NCI-H1694 treated with DMSO at 0.1 percent for 48 hours (cell line): ENCODE measurements at regions not wholly inside any gene's neighbourhood (a gene's known extent, or its start where the extent isn't known, plus 50 kb on each side); places are given as distances from the start of the nearest gene placed in this dataset.
"Not testable (repeated sequence)": the region's sequence is repeated elsewhere in the genome, so short reads cannot be mapped to it uniquely, and the experiment has no call there.

ENCODE experiments used
- DNase-seq: peaks from one replicate; lab custom pipeline; 2025; lab: John Stamatoyannopoulos, UW

DNA sequence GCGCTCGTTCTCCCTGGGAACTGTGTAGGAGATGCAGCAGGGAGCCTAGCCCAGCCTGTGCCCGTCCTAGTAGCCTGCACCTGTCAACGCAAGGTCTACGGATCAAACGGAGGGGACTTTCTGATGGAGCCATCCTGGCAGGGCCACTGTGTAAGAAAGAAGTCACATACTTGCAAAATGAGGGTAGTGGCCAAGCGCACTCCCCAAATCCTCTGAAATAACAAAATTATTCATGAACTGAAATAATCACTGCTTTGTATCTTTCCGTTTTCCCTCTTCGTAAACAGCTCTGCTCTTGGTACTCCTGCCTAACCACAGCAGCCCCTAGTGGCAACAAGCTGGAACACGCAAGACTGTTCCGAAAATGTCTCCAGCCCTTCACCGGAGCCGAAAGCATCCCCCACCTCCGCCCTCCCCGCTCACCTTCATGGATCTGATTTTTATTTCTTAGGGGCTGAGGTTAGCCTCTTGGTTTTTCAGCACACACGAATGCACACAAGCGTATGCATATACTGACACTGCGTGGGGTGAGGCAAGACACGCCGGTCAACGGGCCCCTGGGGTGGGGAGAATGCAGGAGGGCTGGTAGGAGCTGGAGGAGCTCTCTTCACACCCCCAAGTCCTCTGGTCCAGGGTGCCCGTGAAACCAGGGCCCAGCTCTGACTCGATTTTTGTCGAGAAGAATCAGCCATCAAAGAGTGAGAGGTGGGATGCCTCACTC lies 100.8 kb downstream of the ABCC12 start:
- DNase-seq: peak; percentile 41

DNA sequence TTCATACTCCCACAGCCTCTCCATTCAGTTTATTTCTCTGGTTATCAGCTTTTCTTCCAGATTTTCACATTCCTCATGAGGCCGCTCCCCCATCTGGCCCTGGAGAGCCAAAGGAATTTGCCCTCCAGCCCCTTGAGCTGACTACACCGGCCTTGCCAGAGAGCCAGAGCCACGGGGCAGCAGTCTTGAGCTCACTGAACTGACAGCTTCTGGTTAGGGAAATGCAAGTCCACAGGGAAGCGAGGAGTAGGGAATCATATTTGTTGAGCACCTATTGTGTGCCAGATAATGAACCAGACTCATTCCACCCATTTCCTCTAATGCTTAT lies 102.4 kb downstream of the ABCC12 start:
- DNase-seq: no peak

DNA sequence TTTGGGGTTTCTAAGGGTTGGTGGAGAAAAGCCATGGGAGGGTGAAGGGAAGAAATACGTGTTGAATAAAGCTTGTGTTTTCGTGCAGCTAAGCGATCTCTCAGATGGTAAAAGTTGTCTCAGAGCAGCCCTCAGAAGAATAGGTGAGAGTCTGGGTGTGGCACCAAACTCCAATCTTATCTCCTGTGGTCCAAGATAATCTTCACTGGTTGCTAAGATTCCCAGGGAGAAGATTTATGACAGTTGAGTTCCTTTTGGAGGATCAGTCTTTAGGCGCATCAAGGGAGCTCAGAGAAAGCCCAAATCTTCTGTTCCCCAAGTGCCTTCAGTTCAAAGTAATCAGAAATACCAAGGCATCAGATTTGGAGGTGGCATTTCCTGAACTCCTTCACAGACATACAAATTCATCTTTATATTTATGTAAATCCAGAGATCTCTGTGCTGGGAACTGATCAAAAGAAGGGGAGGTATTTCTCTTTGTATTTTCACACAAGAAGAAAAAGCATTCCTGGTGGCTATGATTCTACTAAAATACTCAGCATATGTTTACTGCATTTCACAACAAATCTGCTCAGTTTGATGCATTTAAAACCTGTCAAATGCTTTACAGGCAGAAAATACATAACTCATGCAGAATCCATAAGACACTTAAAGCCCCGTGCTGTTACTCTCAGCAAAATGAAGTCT lies 102.9 kb downstream of the ABCC12 start:
- no peak for DNase-seq

DNA sequence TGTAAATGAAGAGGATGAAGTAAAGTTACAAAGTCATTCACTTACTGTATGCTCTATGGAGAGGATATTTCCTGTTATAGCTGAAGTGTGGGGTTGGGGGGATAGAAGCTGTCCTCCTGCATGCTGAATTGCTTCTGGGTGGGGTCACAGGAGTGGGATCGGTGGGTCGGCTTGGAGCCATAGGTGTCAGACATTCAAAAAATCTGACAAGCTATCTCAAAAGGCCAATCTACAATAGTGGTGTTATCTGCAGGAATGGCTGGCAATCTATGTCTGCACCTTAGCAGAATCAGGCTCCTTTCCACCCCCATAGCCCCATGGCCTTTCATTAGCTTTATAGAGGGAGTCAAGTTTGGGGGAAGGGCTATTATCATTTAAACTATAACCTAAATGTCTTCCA lies 104.9 kb downstream of the ABCC12 start:
- DNase-seq: no peak

DNA sequence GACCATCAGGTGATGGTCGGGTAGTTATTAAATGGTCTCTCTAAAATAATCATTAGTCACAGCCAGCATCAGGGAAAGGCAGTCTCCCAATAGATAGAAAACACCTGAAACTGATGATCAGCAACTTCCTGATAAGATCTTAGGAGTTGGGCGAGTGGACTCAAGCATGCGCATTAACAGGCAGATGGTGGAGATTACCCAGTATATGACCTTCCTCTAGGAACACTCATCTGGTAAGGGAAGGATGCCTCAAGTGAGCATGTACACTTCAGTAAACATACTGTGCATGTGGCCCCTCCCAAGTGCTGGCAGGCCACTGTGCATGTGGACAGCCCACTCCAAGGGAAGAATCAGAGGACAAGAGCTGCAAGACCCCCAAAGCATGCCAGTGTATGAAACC lies 105.9 kb downstream of the ABCC12 start:
- no peak for DNase-seq

DNA sequence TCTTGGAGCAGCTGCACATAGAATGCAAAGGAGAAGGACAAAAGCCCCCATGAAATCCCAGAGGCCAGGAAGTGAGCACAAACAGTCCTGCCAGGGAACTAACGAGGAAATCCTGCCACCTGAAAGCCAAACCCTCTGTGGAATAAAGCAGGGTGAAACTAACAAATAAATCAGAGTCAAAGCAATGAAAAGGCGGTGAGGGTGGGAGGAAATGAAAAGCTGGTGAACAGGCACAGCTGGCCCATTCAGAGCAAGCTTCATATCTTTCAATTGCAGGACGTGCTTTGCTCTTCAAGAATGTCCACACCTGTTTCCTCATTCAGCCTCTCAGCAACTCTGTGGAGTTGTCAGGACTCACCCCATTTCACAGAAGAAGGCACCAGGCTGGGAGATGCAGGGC lies 108.1 kb downstream of the ABCC12 start:
- no peak for DNase-seq

DNA sequence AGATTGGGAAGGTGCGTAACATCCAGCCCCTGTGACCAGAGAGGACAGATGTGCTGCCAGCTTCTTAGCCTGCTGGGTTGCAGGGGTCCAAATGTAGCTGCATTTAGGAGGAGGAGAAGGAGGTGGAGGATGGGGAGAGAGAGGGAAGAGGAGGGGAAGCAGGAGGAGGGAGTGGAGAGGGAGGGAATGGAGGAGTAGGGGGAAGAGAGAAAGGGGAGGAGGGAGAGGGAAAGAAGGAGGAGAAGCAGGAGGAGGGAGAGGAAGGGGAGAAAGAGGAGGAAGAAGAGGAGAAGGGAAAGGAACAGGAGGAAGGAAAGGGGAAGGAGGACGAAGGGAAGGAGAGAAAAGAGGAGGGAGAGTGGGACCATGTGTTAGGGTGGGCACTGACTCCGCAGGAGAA lies 108.6 kb downstream of the ABCC12 start:
- no peak for DNase-seq

DNA sequence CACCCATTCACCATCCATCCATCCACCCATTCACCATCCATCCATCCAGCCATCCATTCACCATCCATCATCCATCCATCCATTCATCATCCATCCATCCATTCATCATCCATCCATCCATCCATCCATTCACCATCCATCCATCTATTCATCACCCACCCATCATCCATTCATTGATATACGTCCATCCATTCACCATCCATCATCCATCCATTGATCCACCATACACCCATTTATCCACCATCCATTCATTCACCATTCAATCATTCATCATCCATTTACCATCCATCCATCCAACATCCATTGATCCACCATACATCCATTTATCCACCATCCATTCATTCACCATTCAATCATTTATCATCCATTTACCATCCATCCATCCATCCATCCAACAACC lies 111.7 kb downstream of the ABCC12 start:
- DNase-seq: no peak

DNA sequence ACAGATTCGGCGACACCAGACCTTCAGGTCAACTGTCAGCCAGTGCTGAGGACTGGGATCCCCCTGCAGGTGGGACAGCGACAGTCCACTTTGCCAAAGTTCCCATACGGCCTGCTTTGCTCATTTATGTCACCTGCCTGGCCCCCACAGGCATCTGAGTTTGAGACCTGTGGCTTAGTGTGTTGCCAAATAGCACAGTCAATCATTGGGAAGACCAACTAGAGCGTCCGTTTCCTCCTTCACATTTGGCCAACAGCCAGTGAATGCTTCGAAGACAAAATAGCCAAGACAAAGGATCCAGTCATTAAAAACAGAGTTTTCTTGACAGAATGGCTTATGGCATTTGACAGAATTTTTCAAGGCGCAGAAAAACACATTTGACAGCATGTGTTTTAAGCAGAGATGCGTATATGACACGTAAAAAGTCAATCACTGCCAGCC lies 113.8 kb downstream of the ABCC12 start:
- DNase-seq: no peak

DNA sequence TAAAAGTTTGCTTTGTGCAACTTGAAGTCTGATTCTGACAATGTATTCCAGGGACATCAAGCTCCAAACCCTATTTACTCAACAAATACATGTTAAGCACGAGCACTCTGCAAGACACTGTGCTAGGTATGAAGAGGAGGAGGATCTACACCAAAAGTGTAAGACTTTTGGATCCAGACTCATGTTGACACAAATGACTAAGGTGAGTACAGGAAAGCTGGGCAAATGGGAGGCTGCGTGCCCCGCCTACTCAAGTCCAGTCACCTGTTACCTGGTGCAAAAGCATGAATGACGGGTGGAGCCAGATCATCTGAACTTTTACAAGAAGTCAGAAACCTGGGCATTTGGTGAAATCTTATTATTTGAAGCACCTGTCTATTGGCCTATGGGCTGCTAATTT lies 120.7 kb downstream of the ABCC12 start:
- DNase-seq: no peak

DNA sequence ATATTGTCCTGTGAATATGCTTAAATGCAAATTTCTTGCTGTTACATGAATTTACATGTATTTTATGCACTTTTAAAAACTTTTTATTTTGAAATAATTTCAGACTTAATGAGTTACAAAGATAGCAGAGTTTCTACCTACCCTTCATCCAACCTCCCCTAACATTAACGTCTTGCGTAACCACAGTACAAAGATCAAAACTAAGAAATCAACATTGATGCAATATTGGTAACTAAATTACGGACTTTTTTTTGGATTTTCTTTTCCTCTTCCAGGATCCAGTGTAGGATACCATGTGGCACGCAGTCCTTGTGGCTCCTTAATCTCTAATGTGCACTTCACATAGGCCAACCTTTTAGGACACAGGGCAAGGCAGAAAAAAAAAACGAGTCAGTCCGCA lies 124.9 kb downstream of the ABCC12 start:
- DNase-seq: no peak

DNA sequence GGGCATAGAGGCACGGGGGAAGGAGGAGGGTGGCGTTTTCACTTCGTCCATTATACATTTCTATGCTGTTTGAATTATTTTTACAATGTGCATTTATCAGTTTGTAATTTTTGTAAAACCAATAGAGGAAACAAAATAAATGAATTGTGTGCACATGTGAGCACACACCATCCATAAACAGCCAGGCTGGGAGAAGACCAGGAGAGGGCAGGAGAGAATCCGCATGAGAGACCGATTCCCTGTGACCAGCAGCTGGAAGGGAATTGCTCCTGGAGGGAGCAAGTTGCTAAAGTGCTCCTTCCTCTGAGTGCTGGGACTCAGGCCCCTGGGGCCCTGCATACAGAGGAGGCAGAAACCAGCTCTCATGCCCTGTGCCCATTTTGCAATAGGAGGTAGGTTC lies 126.0 kb downstream of the ABCC12 start:
- no peak for DNase-seq

DNA sequence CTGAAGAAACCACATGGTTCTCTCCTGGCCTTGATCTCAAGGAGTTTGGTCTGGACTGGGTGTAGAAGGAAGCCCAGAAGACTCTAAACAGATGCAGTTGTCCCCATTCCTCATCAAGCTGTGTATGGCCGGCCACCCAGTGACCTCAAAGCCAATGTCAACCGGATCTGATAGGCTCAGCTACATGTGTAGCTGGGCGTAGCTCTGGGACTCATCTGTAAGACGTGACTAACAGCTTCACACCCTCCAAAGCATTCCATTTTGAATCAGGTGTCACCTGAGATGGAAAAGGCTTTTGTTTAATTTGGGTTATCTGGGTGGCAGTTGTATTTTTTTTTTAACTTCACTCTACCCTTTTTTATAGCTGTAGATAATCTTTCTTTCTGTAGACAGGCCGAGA lies 130.4 kb downstream of the ABCC12 start:
- DNase-seq: no peak

DNA sequence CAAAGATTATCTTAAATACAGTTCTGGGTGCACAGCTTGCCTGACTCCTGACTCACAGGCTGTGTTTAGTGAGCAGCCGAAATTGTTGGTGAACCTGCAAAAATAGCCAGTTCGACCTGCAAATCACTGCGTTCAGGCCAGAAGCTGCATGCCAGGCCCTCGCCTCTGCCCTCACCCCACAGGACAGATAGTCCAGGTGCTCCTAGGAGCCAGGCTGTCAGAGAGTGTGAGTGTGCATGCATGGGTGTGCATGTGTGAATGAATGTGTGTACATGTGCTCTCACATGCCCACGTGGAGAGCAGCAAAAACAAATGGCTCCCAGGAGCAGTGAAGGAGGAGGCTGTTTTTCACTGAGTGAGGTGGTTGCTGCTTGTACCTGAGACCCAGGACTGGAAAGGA lies 131.8 kb downstream of the ABCC12 start:
- no peak for DNase-seq

DNA sequence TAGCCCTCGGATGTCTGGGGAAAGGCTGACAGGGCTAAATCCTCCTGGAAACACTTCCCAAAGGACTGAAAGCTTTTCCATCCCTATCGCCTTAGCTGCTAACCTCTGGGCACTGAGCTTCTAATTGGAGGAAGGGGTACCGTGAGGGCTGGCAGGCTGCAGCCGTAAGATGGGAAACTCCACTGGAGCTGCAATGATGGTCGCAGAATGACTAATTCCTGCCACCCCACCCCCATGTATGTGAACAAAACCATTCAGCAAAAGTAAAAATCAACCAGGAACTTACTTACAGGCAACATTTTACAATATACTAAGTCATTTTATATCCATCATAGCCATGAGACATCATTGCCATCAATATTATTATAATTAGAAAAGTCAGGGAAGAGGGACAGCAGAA lies 133.3 kb downstream of the ABCC12 start:
- DNase-seq: no peak

DNA sequence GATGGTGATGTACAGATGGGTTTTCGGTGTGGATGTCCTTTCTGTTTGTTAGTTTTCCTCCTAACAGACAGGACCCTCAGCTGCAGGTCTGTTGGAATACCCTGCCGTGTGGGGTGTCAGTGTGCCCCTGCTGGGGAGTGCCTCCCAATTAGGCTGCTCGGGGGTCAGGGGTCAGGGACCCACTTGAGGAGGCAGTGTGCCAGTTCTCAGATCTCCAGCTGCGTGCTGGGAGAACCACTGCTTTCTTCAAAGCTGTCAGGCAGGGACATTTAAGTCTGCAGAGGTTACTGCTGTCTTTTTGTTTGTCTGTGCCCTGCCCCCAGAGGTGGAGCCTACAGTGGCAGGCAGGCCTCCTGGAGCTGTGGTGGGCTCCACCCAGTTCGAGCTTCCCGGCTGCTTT lies 135.2 kb downstream of the ABCC12 start:
- not testable (repeated sequence) for DNase-seq

DNA sequence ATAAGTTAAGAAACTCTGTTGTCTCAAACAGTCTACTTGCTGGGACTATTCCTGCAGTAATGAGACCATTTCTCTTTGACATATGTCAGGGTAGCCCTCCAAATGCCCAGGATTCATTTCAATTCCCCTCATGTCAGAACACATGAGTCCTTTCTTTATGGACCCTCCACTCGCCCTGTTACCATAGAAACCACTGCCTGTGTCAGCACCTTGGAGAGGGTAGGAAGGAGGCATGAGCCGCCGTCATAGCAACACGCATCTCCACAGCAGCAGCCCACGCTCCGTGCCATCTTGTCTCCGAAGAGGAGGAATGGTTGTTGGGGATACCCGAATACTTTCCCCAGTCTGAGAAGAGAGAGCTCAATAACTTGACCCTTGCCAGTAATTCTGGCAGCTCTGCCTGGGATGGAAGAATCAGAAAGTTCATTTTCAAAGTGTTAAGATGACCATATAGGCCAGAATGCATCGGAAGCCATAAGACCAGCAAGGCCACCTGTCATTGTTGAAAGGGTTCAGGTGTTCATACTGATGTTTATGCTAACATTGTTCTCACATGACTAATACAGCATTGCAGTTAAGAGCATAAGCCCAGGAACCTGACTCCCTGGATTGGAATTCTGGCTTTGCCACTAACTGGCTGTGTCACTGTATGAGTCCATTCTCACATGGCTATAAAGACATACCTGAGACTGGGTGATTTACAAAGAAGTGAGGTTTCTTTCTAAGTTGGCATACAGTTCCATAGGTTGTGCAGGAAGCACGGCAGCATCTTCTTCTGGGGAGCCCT lies 141.3 kb downstream of the ABCC12 start:
- DNase-seq: no peak

DNA sequence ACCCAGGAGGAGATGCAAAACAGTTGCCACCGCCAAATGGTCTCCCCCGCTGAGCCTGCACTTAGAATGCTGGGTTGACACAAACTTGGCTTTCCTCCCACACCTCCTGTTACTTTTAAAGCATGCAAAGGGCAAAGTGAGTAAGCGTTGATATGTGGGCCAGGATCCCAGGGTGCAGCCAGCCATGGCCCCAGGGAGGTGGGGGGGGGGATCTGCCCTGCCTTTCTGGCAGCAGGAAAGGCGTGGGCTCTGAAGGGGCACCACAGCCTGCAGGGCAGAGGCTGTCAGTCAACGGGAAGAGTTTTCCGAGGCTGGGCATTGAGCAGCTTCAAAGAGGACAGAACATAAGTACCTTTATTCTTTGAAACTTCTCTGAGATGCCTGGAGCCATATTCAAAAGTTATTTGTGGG lies 142.3 kb downstream of the ABCC12 start:
- DNase-seq: peak; percentile 75

DNA sequence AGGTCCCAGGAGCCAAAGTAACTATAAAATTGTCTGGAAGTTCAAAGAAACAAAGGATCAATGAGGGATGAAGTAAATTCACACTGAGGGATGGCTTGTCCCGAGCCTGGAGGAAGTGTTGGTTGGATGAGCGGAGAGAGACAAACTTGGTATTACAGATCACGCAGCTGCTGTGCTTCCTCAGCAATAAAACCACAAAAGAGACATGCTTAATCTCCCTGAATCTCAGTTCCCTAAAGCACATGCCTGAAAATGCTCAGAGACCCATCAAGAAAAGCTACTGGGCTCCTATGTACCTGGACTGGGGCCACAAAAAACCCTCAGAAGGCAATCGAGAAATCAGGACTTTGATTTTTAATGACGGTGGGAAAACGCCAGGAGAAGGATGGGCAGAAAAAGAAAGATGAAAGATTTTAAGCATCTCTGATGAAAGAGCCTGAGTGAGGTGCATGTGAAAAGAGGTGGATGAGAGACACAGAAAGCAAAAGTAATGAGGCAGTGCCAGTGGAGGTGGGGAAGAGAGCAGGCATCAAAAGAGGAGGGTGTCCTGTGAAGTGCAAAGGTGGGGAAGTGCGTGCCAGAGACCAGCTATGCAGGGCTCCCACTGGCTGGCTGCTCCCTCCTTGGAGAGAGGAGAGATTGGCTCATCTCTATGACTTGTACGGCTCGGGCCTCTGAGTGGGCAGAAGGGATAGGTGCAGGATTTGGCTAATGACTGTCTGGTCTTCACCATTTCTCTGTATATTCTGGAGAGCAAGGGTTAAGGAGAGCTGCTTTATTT lies 143.7 kb downstream of the ABCC12 start:
- DNase-seq: no peak

DNA sequence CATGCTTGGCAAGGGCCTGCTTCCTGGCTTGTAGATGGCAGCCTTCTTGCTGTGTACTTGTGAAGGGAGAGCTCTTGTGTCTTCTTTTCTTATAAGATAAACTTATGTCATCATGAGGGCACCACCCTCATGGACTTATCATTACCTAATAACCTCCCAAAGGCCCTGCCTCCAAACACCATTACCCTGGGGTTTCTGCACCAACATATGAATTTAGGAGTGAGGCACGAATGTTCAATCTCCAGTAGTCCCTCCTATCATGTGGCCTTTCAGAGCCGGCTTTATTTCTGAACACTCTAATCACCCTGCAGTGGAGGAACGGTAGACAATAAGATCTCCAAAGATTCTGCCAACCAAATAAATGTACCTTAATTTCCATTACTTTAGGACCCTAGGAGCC lies 144.3 kb downstream of the ABCC12 start:
- no peak for DNase-seq

DNA sequence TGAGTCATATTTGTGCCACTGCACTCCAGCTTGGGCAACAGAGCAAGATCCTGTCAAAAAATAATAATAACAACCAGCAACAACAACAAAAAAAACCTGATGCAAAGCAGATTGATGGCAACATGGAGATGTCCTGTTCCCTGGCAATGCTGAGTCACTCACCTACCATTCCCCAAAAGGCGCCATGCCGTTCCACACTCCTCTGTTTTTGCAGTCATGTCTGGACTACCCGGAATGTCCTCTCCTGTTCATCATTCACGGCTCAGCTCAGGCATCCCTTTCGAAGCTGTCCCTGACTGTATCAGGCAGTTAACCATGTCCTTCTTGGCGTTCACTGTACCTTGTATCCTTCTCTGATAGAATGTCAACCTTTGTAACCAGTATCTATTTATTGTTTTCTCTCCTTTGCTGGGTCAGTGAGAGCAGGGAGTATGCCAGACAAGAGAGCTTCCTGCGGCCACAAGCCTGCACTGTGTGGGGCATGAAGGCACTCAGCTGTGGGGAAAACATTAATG lies 147.7 kb downstream of the ABCC12 start:
- DNase-seq: no peak

DNA sequence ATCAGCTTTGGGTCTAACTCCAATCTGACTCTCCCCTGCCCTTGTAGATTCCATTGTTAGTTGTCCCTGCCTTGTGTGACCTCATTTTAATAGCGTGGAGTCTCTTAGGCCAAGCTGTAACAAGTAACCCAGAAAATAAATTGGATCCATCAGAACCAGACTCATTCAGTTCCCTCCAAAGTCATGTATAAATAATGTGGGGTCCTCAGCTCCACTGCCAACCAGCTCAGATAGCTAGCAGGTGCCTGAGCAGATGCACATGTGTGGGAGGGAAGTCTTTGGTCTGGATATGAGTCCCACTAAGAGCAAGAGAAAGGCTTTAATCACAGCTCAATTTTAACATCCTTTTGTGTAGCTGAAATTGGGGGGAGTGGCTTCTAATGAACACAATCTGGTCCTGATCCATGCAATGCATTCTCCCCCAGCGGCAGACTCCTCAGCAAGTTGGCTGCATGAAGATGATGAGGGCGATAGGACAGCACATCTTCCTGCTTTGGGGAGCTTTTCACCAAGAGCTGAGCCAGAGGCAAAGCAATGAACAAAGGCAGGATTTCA lies 151.6 kb downstream of the ABCC12 start:
- no peak for DNase-seq
